Activated CD8-positive, alpha-beta T cell treated with anti-CD3 and anti-CD28 coated beads, Interleukin-2, amount 10 ng/mL, durations not matched to agents 7 days and 5 days (primary cell): ENCODE measurements at regions not wholly inside any gene's neighbourhood (a gene's known extent, or its start where the extent isn't known, plus 50 kb on each side); places are given as distances from the start of the nearest gene placed in this dataset.
"Not testable (repeated sequence)": the region's sequence is repeated elsewhere in the genome, so short reads cannot be mapped to it uniquely, and the experiment has no call there.

Source experiments
- ATAC-seq: fragments of 150-1000 bp; cut with Tn5 transposase; one replicate; pipeline ENCODE4 v1.10.0; 2021; ENCODE audit warnings: moderate library complexity
- CTCF ChIA-PET: fragments of 350-600 bp; sonication (Branson Sonifier 250); formaldehyde crosslinking; loops from one replicate; lab custom pipeline; 2021; ENCODE audit warnings: antibody characterized with exemption; lab: Charles Lee
- POLR2A ChIA-PET: fragments of 350-600 bp; sonication (Branson Sonifier 250); formaldehyde crosslinking; loops from one replicate; lab custom pipeline; 2021; ENCODE audit warnings: antibody characterized with exemption; lab: Charles Lee
- DNase-seq: peaks from one replicate; pipeline ENCODE4 v3.0.0-alpha.2; 2020
- H3K27ac Mint-ChIP-seq: one replicate; pipeline ENCODE4 v1.8.0; 2021; ENCODE audit warnings: mild to moderate bottlenecking, mixed read lengths
- H3K27me3 Mint-ChIP-seq: one replicate; pipeline ENCODE4 v1.8.0; 2021; ENCODE audit warnings: low read depth, mixed read lengths
- H3K36me3 Mint-ChIP-seq: one replicate; pipeline ENCODE4 v1.8.0; 2021; ENCODE audit warnings: low read depth, mixed read lengths
- H3K4me1 Mint-ChIP-seq: one replicate; pipeline ENCODE4 v1.8.0; 2021; ENCODE audit warnings: low read depth, mixed read lengths
- H3K4me3 Mint-ChIP-seq: one replicate; pipeline ENCODE4 v1.8.0; 2021; ENCODE audit warnings: mild to moderate bottlenecking, mixed read lengths
- H3K9me3 Mint-ChIP-seq: one replicate; pipeline ENCODE4 v1.8.0; 2022; ENCODE audit warnings: mixed read lengths; ENCODE audit not compliant: insufficient read depth

DNA sequence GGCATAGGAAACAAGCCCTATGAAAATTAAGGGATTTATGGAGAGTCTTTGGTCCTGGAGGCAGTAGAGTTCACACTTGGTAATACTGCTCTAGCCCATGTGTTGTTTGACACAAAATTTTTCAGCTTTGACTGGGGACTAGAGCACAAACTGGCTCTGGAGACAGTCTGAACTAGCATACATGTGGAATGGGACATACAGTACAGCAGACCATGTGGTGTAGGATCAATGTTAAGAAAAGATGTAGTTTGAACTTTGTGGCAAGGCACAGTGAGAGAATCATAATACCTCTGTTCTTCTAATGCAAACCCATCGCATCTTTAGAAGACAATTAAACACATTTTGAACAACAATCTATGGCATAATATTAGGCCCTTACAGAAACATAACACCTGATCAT is 521.5 kb upstream of the DDX18 start:
- CTCF ChIA-PET, result no interaction called here
- POLR2A ChIA-PET, result no interaction called here

DNA sequence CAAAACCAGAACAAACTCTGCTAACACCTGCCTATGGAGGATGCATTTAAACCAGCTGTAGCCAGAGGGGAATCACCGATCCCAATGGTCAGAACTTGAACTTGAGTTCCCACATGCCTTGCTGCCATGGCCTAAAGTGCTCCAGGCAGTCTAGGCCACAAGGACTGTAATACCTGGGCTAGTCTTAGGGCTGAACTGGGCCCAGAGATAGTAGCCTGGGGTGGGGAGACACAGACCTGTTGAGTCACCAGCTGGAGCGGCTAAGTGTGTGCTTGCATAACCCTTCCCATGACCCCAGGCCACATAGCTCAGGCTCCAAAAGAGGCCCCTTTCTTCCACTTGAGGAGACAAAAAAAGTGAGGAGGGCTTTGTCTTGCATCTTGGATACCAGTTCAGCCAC is 515.0 kb upstream of the DDX18 start:
- ATAC-seq, result no peak
- no peaks in the 10 kb centered on the region for H3K36me3 Mint-ChIP-seq
- POLR2A ChIA-PET, result no interaction called here
- no peaks in the 10 kb centered on the region for H3K27me3 Mint-ChIP-seq
- CTCF ChIA-PET, result no interaction called here
- H3K27ac Mint-ChIP-seq, result no peak overlapping the region
- DNase-seq, result no peak
- H3K9me3 Mint-ChIP-seq, result peaks cover 6% of the 10 kb centered on the region
- no peaks in the 10 kb centered on the region for H3K4me1 Mint-ChIP-seq
- H3K4me3 Mint-ChIP-seq, result no peak overlapping the region

More for the DNA sequence above, 521.5 kb upstream of the DDX18 start:
- no peak overlapping the region for H3K4me3 Mint-ChIP-seq
- ATAC-seq (no peak), DNase-seq (no peak)
- H3K27me3 Mint-ChIP-seq, result no peaks in the 10 kb centered on the region
- no peaks in the 10 kb centered on the region for H3K4me1 Mint-ChIP-seq
- no peak overlapping the region for H3K27ac Mint-ChIP-seq
- H3K36me3 Mint-ChIP-seq, result no peaks in the 10 kb centered on the region
- peaks cover 6% of the 10 kb centered on the region for H3K9me3 Mint-ChIP-seq

DNA sequence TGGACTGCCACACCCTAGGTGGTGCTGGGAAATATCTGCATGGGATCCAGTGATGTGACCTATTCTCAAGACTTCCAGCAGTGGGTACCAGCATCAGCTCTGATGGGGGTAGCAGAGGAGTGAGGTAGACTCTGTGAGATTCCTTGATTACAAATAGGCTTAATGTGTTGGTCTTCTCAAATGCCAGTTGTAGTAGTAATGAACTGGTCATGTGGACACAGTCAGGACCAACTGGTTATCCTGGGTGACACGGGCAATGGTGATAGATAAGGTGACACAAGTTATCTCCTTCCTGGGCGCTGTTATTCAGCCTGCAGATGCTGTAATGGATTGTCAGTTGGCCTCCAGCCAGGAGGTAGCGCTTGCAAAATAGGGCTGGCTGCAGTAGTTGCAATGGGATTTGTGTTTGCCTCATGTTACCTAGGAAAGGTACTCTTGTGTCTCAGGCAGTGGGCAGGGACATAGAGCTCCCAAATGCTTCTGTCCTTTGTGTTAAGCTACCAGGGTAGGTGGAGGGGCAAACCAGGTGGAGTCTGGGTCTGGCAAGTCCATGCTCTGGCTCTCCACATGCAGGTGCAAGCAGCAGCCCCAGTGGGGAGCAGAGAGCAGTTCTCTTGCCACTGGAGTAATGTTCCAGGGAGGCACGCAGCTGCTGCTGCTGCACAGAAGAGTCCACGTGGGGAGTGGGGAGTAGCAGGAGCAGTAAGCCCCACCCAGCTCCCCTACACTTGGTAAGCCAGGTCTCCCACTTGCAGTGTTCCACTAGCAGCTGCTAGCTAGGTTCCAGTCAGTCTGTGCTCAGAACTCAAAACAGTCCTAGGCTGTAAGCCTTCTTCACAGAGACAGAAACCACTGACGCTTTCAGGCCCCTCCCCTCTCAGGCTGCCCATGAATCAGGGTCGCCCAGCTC is 505.4 kb upstream of the DDX18 start:
- no peak for ATAC-seq

DNA sequence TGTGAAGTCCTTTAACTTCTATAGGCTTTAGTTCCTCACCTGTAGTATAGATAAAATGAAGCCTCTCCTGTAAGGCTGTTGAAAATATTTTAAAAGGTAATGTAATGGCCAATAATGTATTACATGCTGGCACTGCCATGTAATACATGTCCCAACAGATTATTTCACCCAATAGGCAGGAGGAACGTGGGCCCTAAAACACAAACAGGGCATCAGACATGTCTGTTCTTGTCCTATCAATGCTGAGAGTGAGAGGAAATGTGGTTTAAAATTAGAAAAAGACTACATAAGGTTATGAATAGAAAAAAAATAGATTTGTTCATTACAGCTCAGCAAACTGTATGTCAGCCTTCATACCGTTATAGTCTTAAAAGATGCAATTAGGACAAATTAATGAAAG is 492.7 kb upstream of the DDX18 start:
- peaks cover 11% of the 10 kb centered on the region for H3K9me3 Mint-ChIP-seq
- DNase-seq (no peak), ATAC-seq (no peak)
- H3K36me3 Mint-ChIP-seq, result no peaks in the 10 kb centered on the region
- H3K27ac Mint-ChIP-seq, result no peak overlapping the region
- H3K4me1 Mint-ChIP-seq, result no peaks in the 10 kb centered on the region
- H3K4me3 Mint-ChIP-seq, result no peak overlapping the region
- POLR2A ChIA-PET, result no interaction called here
- no peaks in the 10 kb centered on the region for H3K27me3 Mint-ChIP-seq
- CTCF ChIA-PET, result no interaction called here

More for the DNA sequence above, 505.4 kb upstream of the DDX18 start:
- ChIA-PET POLR2A (no interaction called here), CTCF (no interaction called here)
- Mint-ChIP-seq H3K27ac (no peak overlapping the region), H3K27me3 (no peaks in the 10 kb centered on the region), H3K36me3 (no peaks in the 10 kb centered on the region), H3K9me3 (peaks cover 7% of the 10 kb centered on the region), H3K4me1 (no peaks in the 10 kb centered on the region), H3K4me3 (no peak overlapping the region)
- no peak for DNase-seq

DNA sequence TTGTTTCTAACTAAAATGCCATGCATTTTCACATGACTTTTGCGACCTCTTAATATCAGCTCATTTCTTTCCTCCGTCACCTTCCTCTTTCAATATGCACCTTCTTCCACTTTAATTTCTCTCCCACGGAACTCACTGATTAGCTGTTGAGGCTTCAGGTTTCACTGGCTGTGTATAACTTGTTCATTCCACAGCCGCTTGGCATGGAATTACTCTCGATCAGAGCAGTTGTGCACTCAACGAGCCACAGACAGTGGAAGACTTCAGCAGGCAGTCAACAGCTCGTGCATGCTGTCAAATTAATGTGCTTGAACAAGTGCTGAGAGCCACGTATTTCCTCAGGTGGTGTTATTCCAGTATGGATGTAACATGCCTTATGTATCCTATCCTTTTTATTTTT is 491.2 kb upstream of the DDX18 start:
- H3K27me3 Mint-ChIP-seq, result no peaks in the 10 kb centered on the region
- ChIA-PET POLR2A (no interaction called here), CTCF (no interaction called here)
- no peak overlapping the region for H3K4me3 Mint-ChIP-seq
- no peaks in the 10 kb centered on the region for H3K36me3 Mint-ChIP-seq
- DNase-seq, result no peak
- no peaks in the 10 kb centered on the region for H3K4me1 Mint-ChIP-seq
- H3K27ac Mint-ChIP-seq, result no peak overlapping the region
- peaks cover 10% of the 10 kb centered on the region for H3K9me3 Mint-ChIP-seq
- no peak for ATAC-seq

DNA sequence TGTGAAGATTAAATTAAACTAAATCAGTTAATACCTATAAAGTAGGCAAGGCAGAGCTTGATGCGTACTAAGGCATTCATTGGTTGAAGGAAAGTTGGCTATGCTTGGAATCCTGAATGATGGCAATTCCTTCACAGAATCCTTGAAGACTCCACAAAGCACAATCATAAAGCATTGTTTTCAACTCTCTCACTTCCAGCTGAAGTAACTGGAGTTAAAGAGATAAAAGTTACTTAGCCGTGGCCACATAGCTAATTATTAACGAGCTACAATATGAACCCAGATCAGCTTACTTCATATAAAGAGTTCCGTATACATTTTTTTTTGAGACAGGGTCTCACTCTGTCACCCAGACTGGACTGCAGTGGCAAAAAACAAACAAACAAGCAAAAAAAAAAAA is 483.9 kb upstream of the DDX18 start:
- H3K4me3 Mint-ChIP-seq, result no peak overlapping the region
- H3K27me3 Mint-ChIP-seq, result no peaks in the 10 kb centered on the region
- H3K27ac Mint-ChIP-seq, result no peak overlapping the region
- no peak for ATAC-seq
- DNase-seq, result no peak
- H3K4me1 Mint-ChIP-seq, result no peaks in the 10 kb centered on the region
- POLR2A ChIA-PET, result no interaction called here
- peaks cover 3% of the 10 kb centered on the region for H3K9me3 Mint-ChIP-seq
- CTCF ChIA-PET, result no interaction called here
- no peaks in the 10 kb centered on the region for H3K36me3 Mint-ChIP-seq

DNA sequence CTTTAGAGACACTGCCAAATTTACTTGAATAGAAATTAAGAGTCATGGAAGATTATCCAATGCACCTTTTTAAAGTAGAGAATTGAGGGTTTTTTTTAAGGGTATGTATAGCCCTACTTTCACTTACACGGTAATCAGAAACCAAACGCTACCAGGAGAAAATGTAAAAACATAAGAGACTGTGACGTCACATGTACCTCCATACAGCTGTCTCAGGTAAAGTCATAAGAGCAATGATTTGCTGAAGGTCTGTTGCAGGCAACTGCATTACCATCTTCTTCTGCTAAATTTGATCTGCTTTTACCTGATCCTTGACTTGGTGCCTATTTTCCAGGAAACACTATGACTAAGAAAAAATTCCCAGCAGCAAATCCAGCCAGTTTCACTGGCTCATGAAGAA is 478.5 kb upstream of the DDX18 start:
- Mint-ChIP-seq H3K36me3 (no peaks in the 10 kb centered on the region), H3K9me3 (peaks cover 18% of the 10 kb centered on the region), H3K4me3 (no peak overlapping the region), H3K27ac (no peak overlapping the region), H3K4me1 (no peaks in the 10 kb centered on the region), H3K27me3 (no peaks in the 10 kb centered on the region)
- ChIA-PET CTCF (no interaction called here), POLR2A (no interaction called here)
- DNase-seq (no peak), ATAC-seq (no peak)

DNA sequence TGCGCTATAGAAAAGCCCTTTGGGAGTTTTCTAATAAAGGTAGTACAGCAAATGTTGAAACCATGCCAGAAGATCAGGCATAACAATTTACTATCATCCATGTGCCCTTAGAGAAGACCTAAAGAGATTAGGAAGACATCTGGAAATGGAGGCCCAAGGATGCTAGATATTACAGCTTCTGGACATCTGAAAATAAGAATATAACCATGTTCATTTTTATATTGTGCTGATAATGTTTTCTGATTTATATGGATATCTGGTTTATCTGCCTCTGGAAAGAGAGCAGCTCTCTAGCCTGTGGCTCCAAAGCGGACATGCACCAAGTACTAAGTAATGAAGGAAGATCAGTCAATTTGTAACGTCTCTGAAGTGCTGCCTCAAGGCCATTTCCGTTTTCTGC is 478.0 kb upstream of the DDX18 start:
- ATAC-seq, result no peak
- no peak for DNase-seq
- no peaks in the 10 kb centered on the region for H3K36me3 Mint-ChIP-seq
- H3K4me3 Mint-ChIP-seq, result no peak overlapping the region
- ChIA-PET CTCF (no interaction called here), POLR2A (no interaction called here)
- H3K27me3 Mint-ChIP-seq, result no peaks in the 10 kb centered on the region
- no peaks in the 10 kb centered on the region for H3K4me1 Mint-ChIP-seq
- peaks cover 18% of the 10 kb centered on the region for H3K9me3 Mint-ChIP-seq
- no peak overlapping the region for H3K27ac Mint-ChIP-seq

DNA sequence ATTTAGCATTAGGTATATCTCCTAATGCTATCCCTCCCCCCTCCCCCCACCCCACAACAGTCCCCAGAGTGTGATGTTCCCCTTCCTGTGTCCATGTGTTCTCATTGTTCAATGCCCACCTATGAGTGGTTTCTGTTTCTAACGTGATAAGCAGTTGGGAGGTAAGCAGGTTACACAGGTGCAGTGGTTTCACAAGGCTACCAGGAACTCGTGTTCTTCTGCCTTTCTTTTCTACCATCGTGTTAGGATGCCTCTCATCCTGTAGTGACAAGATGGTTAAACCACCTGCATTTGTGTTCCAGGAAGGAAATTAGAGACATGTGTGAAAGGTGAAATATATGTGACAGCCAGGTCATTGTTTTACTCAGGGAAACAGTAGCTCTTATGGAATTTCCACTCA is 476.5 kb upstream of the DDX18 start:
- H3K4me1 Mint-ChIP-seq, CTCF ChIA-PET, DNase-seq, POLR2A ChIA-PET, H3K27ac Mint-ChIP-seq, H3K36me3 Mint-ChIP-seq, H3K4me3 Mint-ChIP-seq, H3K27me3 Mint-ChIP-seq, ATAC-seq: not testable (repeated sequence)
- peaks cover 18% of the 10 kb centered on the region for H3K9me3 Mint-ChIP-seq

DNA sequence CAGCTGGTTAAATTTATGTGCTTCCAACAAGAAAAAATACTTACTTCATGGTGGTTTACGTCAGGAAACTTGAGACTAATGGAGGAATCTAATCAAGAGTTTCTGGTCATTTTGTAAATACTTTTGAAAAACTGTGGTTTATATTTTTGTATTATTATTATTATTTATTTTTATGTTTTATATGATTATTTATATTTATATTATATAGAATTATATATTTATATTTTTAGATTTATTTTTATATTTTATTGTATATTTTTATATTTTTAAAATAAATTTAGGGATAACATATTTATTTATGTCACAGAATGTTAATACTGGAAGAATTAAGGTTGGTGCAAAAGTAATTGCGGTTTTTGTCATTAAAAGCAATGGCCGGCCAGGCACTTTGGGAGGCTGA is 474.5 kb upstream of the DDX18 start:
- Mint-ChIP-seq H3K4me3 (no peak overlapping the region), H3K4me1 (no peaks in the 10 kb centered on the region), H3K27me3 (no peaks in the 10 kb centered on the region), H3K36me3 (no peaks in the 10 kb centered on the region), H3K9me3 (peaks cover 18% of the 10 kb centered on the region), H3K27ac (no peak overlapping the region)
- POLR2A ChIA-PET, result no interaction called here
- no peak for ATAC-seq
- no peak for DNase-seq
- CTCF ChIA-PET, result no interaction called here

DNA sequence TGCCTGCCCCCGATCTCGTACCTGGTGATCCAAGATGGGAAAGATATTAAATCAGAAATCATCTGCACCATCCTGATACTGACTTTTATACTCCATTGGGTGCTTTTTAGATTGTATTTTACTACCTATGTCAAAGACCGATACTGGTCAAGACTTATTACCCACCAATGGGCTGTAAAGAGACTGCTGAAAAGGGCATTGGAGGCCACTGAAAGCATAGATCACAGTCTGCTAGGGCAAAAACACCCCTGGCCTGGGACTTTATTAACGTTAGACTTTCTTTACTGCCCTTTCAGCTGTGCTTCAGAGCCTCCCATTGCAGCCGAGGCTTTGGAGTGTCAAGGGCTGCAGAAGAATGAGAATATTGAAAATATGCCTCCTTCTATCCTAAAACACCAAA is 472.8 kb upstream of the DDX18 start:
- Mint-ChIP-seq H3K4me3 (no peak overlapping the region), H3K27ac (no peak overlapping the region), H3K27me3 (no peaks in the 10 kb centered on the region), H3K9me3 (peaks cover 14% of the 10 kb centered on the region), H3K4me1 (no peaks in the 10 kb centered on the region), H3K36me3 (no peaks in the 10 kb centered on the region)
- no peak for DNase-seq
- no peak for ATAC-seq
- ChIA-PET CTCF (no interaction called here), POLR2A (no interaction called here)

DNA sequence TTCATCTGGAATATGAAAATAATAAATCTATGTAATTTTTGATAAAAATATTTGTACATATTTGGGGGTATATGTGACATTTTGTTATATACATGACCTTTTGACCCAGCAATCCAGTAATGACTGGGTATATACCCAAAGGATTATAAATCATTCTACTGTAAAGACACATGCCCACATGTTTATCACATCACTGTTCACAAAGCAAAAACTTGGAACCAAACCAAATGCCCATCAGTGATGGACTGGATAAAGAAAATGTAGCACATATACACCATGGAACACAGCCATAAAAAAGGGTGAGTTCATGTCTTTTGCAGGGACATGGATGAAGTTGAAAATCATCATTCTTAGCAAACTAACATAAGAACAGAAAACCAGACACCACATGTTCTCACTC is 472.1 kb upstream of the DDX18 start:
- Mint-ChIP-seq H3K4me1 (no peaks in the 10 kb centered on the region), H3K27me3 (no peaks in the 10 kb centered on the region), H3K4me3 (no peak overlapping the region), H3K27ac (no peak overlapping the region), H3K9me3 (peaks cover 13% of the 10 kb centered on the region), H3K36me3 (no peaks in the 10 kb centered on the region)
- ATAC-seq (no peak), DNase-seq (no peak)
- ChIA-PET CTCF (no interaction called here), POLR2A (no interaction called here)

DNA sequence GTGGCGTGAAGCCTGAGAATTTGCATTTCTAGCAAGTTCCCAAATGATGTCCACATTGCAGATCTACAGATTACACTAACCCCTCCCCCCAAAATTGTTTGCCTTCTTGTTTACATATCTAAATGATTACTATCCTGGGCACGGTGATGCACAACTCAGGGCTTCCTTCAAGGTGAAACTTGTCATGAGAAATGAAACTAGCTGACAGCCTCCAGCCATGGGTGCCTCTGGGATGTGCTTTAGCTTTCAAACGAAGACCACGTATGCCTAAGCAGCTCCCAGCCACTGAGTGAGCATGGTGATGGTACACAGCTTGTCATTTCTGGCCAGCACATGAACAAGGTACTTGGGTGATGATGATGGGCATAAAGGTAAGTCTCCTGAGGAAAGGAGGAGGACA is 464.8 kb upstream of the DDX18 start:
- peaks cover 15% of the 10 kb centered on the region for H3K9me3 Mint-ChIP-seq
- H3K36me3 Mint-ChIP-seq, result no peaks in the 10 kb centered on the region
- ATAC-seq, result no peak

More for the DNA sequence above, 464.8 kb upstream of the DDX18 start:
- POLR2A ChIA-PET, result no interaction called here
- no peak for DNase-seq
- H3K27me3 Mint-ChIP-seq, result no peaks in the 10 kb centered on the region
- H3K4me3 Mint-ChIP-seq, result no peak overlapping the region
- no peaks in the 10 kb centered on the region for H3K4me1 Mint-ChIP-seq
- no peak overlapping the region for H3K27ac Mint-ChIP-seq
- CTCF ChIA-PET, result no interaction called here
